K562 (cell line): ENCODE measurements at regions not wholly inside any gene's neighbourhood (a gene's known extent, or its start where the extent isn't known, plus 50 kb on each side); places are given as distances from the start of the nearest gene placed in this dataset.

Source experiments
- ATAC-seq: fragments of 200-7000 bp; cut with Tn5 transposase; 3 replicates; pipeline ENCODE4 v1.9.1; 2020; ENCODE audit warnings: moderate library complexity
- BruUV-seq: library from RNA; stranded (reverse); fragments of 400-500 nt; replicated peaks from 2 replicates; lab custom pipeline; 2021; lab: Mats Ljungman, UMichigan
- CTCF ChIA-PET: fragments of 300-600 bp; formaldehyde crosslinking; extraction: SDS; loops from one replicate; lab custom pipeline; 2021; ENCODE audit warnings: low intra/inter-chr PET ratio; lab: Yijun Ruan, JAX
- POLR2A ChIA-PET: fragments of 300-600, 350-650 bp; sonication (Branson Sonifier 250); formaldehyde crosslinking; extraction: SDS; loops from one replicate; lab custom pipeline; 2021; ENCODE audit warnings: antibody characterized with exemption, inconsistent platforms; lab: Yijun Ruan, JAX
- DNase-seq, 4 experiments: peaks; one replicate each; pipeline versions ENCODE4 v3.0.0 to v3.0.0-alpha.2; 2011 to 2018; ENCODE audit warnings: low spot score in 3 of 4, mixed read lengths in 3 of 4; ENCODE audit errors: extremely low read depth in 1 of 4
- FAIRE-seq: peaks from 2 replicates; lab custom pipeline; 2011; peaks lifted over from hg19 to GRCh38; lab: Jason Lieb, UNC
- H2AFZ ChIP-seq: 2 replicates; pipeline ENCODE4 v1.6.0; 2011; ENCODE audit warnings: low read depth, low read length, control low read depth, inconsistent platforms
- H3K27ac ChIP-seq: fragments of 200-600 bp; 3 replicates; pipeline ENCODE4 v1.8.0; 2011; ENCODE audit warnings: low read depth, mild to moderate bottlenecking, control low read depth, inconsistent platforms, low read length, moderate library complexity, mixed read lengths; ENCODE audit errors: extremely low read depth
- H3K27me3 ChIP-seq, 2 experiments: fragments of 300-600 bp in 1 of 2; 2 replicates in 1 of 2; 3 replicates in 1 of 2; pipeline versions ENCODE4 v1.6.0 to v1.8.0; 2011; ENCODE audit warnings: inconsistent platforms in 2 of 2, low read length in 2 of 2, mild to moderate bottlenecking in 1 of 2, mixed read lengths in 1 of 2, moderate library complexity in 1 of 2; ENCODE audit not compliant: control insufficient read depth in 2 of 2, insufficient read depth in 2 of 2
- H3K36me3 ChIP-seq: fragments of 300-600 bp; 3 replicates; pipeline ENCODE4 v1.8.0; 2011; ENCODE audit warnings: mild to moderate bottlenecking, low read length, inconsistent platforms; ENCODE audit not compliant: control insufficient read depth, insufficient read depth
- H3K4me1 ChIP-seq, 2 experiments: fragments of 200-600 bp in 1 of 2; replicated peaks in 1 of 2; 2 replicates in 1 of 2; 3 replicates in 1 of 2; pipeline versions ENCODE4 v1.5.1 to v1.8.0; 2011; ENCODE audit warnings: inconsistent platforms in 2 of 2, low read length in 2 of 2, mild to moderate bottlenecking in 1 of 2, mixed read lengths in 1 of 2, moderate library complexity in 1 of 2; ENCODE audit not compliant: control insufficient read depth in 2 of 2, insufficient read depth in 2 of 2
- H3K4me2 ChIP-seq: 2 replicates; pipeline ENCODE4 v1.6.1; 2011; ENCODE audit warnings: low read length, control low read depth, inconsistent platforms, mixed read lengths; ENCODE audit not compliant: insufficient read depth
- H3K4me3 ChIP-seq: fragments of 200-600 bp; sonication (generic), shearing (Covaris generic); 2 replicates; pipeline ENCODE4 v1.5.1; 2016; ENCODE audit warnings: control low read depth, inconsistent platforms
- H3K79me2 ChIP-seq: fragments of 200-600 bp; 3 replicates; pipeline ENCODE4 v1.8.0; 2011; ENCODE audit warnings: low read length, inconsistent platforms; ENCODE audit not compliant: control insufficient read depth, insufficient read depth
- H3K9ac ChIP-seq, 2 experiments: 2 replicates each; pipeline versions ENCODE4 v1.6.0 to v1.6.1; 2011; ENCODE audit warnings: low read depth in 2 of 2, low read length in 2 of 2, control low read depth in 1 of 2, inconsistent platforms in 1 of 2, mild to moderate bottlenecking in 1 of 2, mixed read lengths in 1 of 2; ENCODE audit not compliant: insufficient read depth in 1 of 2
- H3K9me1 ChIP-seq: one replicate; pipeline ENCODE4 v1.6.0; 2011; ENCODE audit warnings: inconsistent platforms, mild to moderate bottlenecking, low read length, moderate library complexity; ENCODE audit not compliant: control insufficient read depth, insufficient read depth
- H3K9me3 ChIP-seq: replicated peaks from 2 replicates; pipeline ENCODE4 v1.5.1; 2011; ENCODE audit warnings: low read depth, low read length, inconsistent platforms; ENCODE audit not compliant: control insufficient read depth, insufficient read depth
- H4K20me1 ChIP-seq: replicated peaks from 2 replicates; pipeline ENCODE4 v1.6.1; 2011; ENCODE audit warnings: low read length, inconsistent platforms, mixed read lengths; ENCODE audit not compliant: control insufficient read depth, insufficient read depth
- ARID1B ChIP-seq: fragments of 450-650 bp; IDR thresholded peaks from 2 replicates; pipeline ENCODE4 v1.6.1; 2016; ENCODE audit warnings: antibody characterized with exemption, mild to moderate bottlenecking, inconsistent platforms
- CUX1 ChIP-seq: fragments of 200-800 bp; sonication (Bioruptor generic); IDR thresholded peaks from 2 replicates; pipeline ENCODE4 v1.6.1; 2016; ENCODE audit warnings: missing genetic modification characterization, missing compliant biosample characterization
- EWSR1 ChIP-seq: fragments of 450-650 bp; IDR thresholded peaks from 2 replicates; pipeline ENCODE4 v1.6.1; 2018; ENCODE audit warnings: borderline replicate concordance, mild to moderate bottlenecking, low read depth, moderate library complexity; ENCODE audit not compliant: partially characterized antibody
- ILF3 ChIP-seq: fragments of 450-650 bp; IDR thresholded peaks from 2 replicates; pipeline ENCODE4 v1.6.1; 2018; ENCODE audit warnings: antibody characterized with exemption, mild to moderate bottlenecking, moderate library complexity, borderline replicate concordance
- MTA3 ChIP-seq: fragments of 450-650 bp; formaldehyde crosslinking; IDR thresholded peaks from 2 replicates; pipeline ENCODE4 v1.6.1; 2017; ENCODE audit warnings: mild to moderate bottlenecking, borderline replicate concordance
- PHTF2 ChIP-seq: fragments of 250-450 bp; sonication (Bioruptor Pico); IDR thresholded peaks from 2 replicates; pipeline ENCODE4 v1.5.0; 2021; ENCODE audit warnings: mild to moderate bottlenecking
- USF2 ChIP-seq: sonication (generic); formaldehyde crosslinking; IDR thresholded peaks from 2 replicates; pipeline ENCODE4 v1.5.0; 2020; ENCODE audit warnings: missing genetic modification reagents
- ZBTB34 ChIP-seq: fragments of 250-450 bp; sonication (Bioruptor Pico); IDR thresholded peaks from 2 replicates; pipeline ENCODE4 v1.8.0; 2021; ENCODE audit warnings: mild to moderate bottlenecking, moderate library complexity
- ZFP36 ChIP-seq: fragments of 150-350 bp; IDR thresholded peaks from 2 replicates; pipeline ENCODE4 v1.6.1; 2018; ENCODE audit warnings: low read length, low read depth; ENCODE audit not compliant: partially characterized antibody
- ZNF224 ChIP-seq: sonication (generic); formaldehyde crosslinking; IDR thresholded peaks from 2 replicates; pipeline ENCODE4 v1.8.0; 2022; ENCODE audit warnings: mild to moderate bottlenecking, missing genetic modification reagents
- WGBS: fragments of 100-300 bp; shearing (Covaris generic); methylation state at CpG from one replicate; pipeline ENCODE4 v1.1.6; 2016; ENCODE audit warnings: low coverage, mixed read lengths; ENCODE audit not compliant: insufficient coverage; ENCODE audit errors: missing lambda C conversion rate; 5-methylcytosine and 5-hydroxymethylcytosine counted together
- in situ Hi-C: fragments of 300-500 bp; cut with MboI; formaldehyde crosslinking; loops from 4 replicates; pipeline ENCODE4 v1.15.0; 2018; ENCODE audit warnings: inconsistent platforms, mixed read lengths
- intact Hi-C: fragments of 100-400 bp; cut with micrococcal nuclease; formaldehyde crosslinking; loops from 2 replicates; pipeline ENCODE4 v1.14.2; 2022

GRCh38 chr3:78087134-78087533, 1047.2 kb downstream of the ROBO2 start:
- H3K4me3 ChIP-seq = no peak overlapping the region
- no peak overlapping the region for H3K9ac ChIP-seq
- no peaks in the 10 kb centered on the region for H3K9me1 ChIP-seq
- no peak for ATAC-seq
- H3K4me2 ChIP-seq = no peak overlapping the region
- whole genome bisulfite sequencing = 0% methylated on average over 1 of the region's 1 CpG
- no peaks in the 10 kb centered on the region for H3K9me3 ChIP-seq
- no peak for DNase-seq
- ChIA-PET CTCF (no interaction called here), POLR2A (no interaction called here)
- TF ChIP-seq ILF3 (no peak), ARID1B (no peak), CUX1 (CRISPR knock-in tag) (no peak), EWSR1 (no peak), ZFP36 (no peak), ZNF224 (CRISPR knock-in tag) (no peak), MTA3 (no peak), ZBTB34 (CRISPR knock-in tag) (no peak), USF2 (no peak), PHTF2 (CRISPR knock-in tag) (no peak)
- H3K4me1 ChIP-seq = no peaks in the 10 kb centered on the region
- FAIRE-seq = no peak
- H2AFZ ChIP-seq = no peak overlapping the region
- no peaks in the 10 kb centered on the region for H4K20me1 ChIP-seq
- H3K27ac ChIP-seq = no peak overlapping the region
- BruUV-seq = no TSS peak
- H3K79me2 ChIP-seq = no peaks in the 10 kb centered on the region
- intact Hi-C loops (no loop called here), in situ Hi-C loops (no loop called here)
- H3K27me3 ChIP-seq = no peaks in the 10 kb centered on the region
- H3K36me3 ChIP-seq = no peaks in the 10 kb centered on the region
